HG02588 (cell line): ENCODE measurements at regions not wholly inside any gene's neighbourhood (a gene's known extent, or its start where the extent isn't known, plus 50 kb on each side); places are given as distances from the start of the nearest gene placed in this dataset.
"Not testable (repeated sequence)": the region's sequence is repeated elsewhere in the genome, so short reads cannot be mapped to it uniquely, and the experiment has no call there.

Experiments
- ATAC-seq: cut with Tn5 transposase; IDR thresholded peaks from one replicate; pipeline ENCODE4 v1.9.1; 2021; ENCODE audit warnings: mild to moderate bottlenecking, moderate library complexity; ENCODE audit not compliant: unreplicated experiment

DNA sequence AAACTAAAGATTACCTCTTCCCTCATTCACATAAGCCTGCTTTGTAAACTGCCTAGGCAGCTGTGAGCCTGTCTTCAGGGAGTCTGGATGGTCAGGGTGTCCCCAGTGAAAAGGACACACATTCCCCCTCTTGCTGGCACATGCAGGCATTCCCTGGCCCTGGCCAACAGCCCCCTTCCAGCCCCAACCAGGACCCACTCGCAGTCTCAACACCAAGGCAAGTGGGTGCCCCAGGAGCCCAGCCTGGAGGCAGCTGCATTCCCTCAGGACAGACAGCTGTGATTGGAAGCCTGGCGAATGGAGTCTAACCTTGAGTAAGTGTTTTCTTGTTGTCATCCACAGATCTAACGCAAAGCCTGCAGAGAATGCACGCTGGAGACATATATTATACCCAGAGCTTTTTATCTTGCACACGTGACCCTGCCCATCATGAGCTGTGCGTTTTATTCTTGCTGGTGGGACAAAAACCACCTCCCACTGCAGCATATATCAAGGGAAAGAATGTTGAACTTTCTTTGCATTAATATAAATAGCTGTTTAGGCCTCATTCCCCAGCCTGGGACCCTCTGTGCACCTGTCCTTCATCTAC is 95.0 kb upstream of the LHX1 start:
- ATAC-seq = no peak

DNA sequence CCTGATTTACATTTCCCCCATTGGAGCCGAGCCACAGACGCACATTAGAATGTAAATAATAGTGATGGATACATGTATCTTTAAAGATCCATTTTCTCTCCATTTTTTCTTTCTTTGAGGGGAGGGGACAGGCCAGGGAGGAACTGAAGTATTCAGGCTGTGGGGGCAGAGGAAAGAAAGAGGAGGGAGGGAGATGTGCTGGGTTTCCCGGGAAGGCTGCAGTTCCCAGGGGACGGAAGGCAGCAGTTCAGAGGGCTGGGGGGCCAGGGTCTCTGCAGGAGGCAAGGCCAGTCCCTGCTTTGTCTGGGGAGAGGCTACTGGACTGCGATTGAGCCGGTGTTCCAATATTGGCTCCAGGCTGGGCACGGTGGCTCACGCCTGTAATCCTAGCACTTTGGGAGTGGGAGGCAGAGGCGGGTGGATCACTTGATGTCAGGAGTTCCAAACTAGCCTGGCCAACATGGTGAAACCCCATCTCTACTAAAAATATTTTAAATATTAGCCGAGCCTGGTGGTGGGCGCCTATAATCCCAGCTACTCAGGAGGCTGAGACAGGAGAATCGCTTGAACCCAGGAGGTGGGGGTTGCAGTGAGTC is 94.2 kb upstream of the LHX1 start:
- no peak for ATAC-seq

GRCh38 chr17:36844013-36844412 is 93.3 kb upstream of the LHX1 start:
- ATAC-seq = no peak

- no peak for ATAC-seq
Measured at GRCh38 chr17:36844601-36845000, 92.7 kb upstream of the LHX1 start.

- ATAC-seq = no peak
Measured at GRCh38 chr17:36845916-36846315, 91.4 kb upstream of the LHX1 start.

- ATAC-seq = no peak
Measured at GRCh38 chr17:36846410-36847292, 90.6 kb upstream of the LHX1 start.

DNA sequence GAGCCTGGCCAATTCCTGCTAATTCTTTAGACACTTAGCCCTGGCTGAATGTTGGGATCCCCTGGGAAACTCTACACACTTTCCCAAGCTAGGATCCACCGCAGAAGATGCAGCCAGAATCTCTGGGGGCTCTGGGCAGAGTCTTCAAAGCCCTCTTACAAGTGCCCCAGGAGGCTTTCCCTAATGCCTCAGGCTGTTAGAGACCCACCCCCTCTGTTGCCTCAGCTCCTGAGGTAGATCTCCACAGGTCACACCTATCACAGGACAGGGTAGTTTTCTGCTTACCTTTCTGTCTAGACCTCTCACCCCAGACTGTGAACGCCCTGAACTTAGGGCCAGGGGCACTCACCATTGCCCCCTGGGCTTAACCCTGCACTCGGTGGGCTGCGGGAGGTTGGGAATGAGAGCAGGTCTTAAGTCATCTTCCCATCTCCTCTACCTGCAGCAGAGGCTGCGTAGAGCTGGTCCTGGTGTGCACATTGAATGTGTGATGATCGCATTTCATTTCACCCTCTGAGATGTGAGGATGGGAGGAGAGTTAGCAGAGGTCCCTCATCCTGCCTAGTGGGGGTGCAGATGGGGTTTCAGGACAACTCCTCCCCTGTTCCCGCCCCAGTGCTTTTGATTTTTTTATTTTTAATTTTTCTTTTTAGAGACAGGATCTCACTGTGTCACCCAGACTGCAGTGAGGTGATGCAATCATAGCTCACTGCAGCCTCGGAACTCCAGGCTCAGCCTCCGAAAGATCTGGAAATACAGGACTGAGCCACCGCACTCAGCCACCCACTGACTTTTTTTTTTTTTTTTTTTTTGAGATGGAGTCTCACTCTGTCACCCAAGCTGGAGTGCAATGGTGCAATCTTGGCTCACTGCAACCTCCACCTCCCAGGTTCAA is 89.0 kb upstream of the LHX1 start:
- no peak for ATAC-seq

DNA sequence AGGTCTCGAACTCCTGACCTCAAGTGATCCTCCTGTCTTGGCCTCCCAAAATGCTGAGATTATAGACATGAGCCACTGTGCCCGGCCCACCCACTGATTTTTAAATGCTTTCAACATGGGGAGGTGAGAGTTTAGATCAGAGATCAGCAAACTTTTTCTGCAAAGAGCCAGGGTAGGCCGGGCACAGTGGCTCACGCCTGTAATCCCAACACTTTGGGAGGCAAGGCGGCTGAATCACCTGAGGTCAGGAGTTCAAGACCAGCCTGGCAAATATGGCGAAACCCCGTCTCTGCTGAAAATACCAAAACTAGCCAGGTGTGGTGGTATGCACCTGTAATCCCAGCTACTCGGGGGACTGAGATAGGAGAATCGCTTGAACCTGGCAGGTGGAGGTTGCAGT is 88.3 kb upstream of the LHX1 start:
- not testable (repeated sequence) for ATAC-seq

- ATAC-seq = no peak
Measured at GRCh38 chr17:36849871-36850348, 87.4 kb upstream of the LHX1 start.

DNA sequence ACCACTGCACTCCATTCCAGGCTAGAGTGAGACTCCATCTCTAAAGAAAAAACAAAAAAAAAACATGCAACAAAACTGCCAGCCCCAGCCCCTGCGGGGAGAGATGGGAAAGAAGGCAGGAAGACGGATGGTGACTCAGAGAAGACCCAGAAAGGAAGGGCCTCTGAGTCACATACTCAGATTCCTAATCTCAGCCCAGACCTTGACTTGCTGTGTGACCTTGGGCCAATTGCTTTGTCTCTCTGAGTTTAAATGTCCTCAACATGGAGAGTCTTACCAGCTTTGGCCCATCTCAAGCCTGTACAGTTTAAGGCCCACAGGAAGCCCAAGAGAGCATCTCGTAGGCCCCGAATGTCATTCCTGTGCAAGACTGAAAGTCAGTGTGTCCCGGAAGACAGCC is 86.5 kb upstream of the LHX1 start:
- no peak for ATAC-seq

GRCh38 chr17:36851250-36851649 is 86.0 kb upstream of the LHX1 start:
- ATAC-seq = no peak

DNA sequence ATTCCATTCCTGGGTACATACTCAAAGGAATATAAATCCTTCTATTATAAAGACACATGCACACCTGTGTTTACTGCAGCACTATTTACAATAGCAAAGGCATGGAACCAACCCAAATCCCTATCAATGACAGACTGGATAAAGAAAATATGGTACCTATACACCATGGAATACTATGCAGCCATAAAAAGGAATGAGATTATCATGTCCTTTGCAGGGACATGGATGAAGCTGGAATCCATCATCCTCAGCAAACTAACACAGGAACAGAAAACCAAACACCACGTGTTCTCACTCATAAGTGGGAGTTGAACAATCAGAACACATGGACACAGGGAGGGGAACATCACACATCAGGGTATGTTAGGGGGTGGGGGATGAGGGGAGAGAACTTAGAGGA is 84.8 kb upstream of the LHX1 start:
- not testable (repeated sequence) for ATAC-seq

DNA sequence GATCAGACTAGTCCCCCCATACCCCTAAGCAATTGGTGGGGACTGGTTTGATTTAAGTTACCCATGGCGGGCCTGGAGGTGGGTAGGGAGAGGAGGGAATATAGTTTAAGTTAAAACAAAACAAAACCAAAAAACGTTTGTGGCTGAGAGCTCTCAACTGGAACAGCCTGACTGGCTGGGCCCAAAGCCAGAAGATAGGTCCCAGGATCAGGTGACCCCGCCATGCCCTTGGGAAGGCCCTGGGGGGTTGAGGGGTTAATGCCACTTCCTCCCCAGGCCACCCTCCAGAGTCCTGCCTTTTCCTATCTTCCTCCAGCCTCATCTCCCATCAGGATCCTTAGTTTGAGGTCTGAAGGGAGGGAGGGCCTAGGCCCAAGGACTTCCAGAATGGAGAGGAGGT is 82.3 kb upstream of the LHX1 start:
- ATAC-seq = no peak

DNA sequence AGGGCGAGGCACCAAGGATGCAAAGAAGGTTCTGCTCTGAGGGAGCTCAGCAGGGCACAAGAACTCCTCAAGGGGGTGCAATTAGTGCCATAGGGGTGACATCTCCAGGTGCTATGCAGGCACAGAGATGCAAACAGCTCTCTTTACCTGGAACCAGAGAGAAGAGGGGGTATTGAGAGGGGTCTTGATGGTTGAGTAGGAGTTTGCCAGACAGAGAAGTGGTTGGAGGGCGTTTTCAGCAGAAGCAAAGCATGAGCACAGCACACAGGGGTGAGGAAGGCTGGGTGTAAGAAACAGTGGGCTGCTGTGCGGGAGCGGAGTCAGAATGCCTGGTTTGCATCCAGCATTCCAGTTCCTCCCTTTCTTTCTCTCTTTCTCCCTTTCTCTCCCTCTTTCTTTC is 81.8 kb upstream of the LHX1 start:
- no peak for ATAC-seq

- no peak for ATAC-seq
Measured at GRCh38 chr17:36856222-36856621, 81.1 kb upstream of the LHX1 start.

DNA sequence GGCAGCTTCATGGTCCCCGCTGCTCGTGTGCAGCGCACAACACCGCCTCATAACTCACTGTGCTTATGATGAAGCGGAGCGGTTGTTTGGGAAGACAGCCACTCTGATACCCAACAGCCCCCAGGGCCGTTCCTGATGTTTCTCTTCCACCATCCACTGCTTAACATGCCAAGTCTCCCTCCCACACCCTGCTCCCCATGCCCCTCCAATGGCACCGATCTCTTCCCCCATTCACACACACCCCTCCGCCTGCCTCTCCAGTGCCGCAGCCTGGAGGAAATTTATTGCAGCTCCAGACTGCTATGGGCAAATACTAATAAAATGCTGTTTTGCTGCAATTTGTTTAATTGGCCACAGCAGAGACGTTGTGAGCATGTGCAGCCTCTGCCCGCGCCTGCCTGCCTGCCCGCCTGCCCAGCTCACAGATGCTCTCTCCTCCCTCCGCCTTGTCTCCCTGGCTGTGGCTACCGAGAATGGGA is 80.3 kb upstream of the LHX1 start:
- ATAC-seq = no peak

DNA sequence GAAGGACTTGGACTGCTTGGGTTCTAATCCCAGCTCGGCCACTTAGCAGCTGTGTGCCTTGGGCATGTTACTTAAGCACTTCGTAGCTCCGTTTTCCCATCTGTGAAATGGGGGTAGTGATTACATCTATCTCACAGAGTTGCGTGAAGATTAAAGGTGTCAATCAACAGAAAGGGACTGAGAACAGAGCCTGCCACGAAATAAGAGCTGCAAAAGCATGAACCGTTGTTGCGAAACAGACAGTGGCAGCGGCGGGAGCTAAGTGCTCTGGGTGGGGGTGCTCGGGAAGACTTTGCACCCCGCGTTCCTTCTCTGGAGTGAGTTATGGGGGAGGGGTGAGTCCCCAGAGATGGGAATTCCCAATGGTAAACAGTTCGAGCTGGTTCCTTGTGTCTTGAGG is 79.6 kb upstream of the LHX1 start:
- no peak for ATAC-seq

DNA sequence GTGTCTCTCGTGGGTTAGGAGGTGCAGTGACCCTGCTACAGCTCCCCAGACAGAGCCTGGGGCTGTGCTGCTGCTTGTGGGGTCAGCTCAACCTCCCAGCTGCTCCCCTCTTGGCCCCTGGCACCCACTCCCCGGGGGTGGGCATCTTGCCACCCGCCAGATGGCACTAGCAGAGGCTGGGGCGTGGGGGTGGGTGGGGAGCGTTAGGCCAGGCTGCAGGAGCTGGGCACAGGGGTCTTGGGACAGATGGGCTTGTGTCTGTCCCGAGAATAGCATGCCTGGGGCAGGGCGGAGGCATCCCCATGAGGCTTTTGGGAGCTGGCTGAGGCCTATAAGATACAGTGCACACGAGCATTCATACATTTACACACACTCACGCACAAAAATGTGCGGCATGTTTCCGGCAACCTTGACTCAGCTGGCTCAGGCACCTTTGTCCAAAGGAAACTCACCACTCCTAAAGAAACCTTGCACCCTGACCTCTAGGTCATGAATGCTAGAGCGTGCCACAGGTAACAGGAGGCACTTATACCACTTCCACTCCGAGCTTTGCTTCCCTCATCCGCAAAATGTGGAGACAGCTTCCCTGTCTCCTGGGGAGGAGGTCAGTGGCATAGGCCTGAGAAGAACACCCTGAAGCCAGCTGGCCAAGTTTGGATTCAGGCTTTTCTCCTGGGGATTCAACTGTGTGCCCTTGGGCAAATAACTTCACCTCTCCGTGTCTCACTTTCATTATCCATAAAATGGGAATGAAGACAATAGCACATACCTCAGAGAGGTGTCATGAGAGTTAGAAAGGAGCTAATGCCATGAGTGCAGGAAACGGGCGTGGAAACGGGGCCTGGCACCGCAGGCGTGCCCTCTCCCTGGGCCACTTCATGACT is 78.9 kb upstream of the LHX1 start:
- no peak for ATAC-seq

- ATAC-seq = no peak
Measured at GRCh38 chr17:36859003-36859300, 78.3 kb upstream of the LHX1 start.

DNA sequence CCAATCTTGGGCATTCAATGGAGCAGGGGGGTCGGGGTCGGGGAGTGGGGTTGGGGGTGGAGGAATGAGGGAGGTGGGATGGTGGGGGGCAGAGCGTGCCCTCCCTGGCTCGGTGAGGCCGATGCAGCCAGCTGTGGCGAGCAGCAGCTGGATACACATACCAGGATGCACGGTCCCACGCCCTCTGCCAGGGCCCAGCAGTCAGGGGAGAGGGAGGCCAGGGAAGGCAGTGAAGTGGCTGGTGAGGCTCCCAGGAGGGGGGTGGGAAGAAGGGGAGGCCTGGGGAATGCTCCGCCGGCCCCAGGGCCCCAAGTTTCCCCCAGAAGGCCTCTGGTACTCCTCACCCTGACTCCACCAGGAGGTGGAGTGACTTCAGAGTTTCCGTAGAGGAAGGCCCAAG is 77.6 kb upstream of the LHX1 start:
- no peak for ATAC-seq
